HCT116 (cell line): ENCODE measurements at regions not wholly inside any gene's neighbourhood (a gene's known extent, or its start where the extent isn't known, plus 50 kb on each side); places are given as distances from the start of the nearest gene placed in this dataset.
A peak's percentile ranks its signal among the peaks of the same experiment; 100 is the strongest.

Experiments used
- CEBPB ChIP-seq: IDR thresholded peaks from 2 replicates; pipeline ENCODE4 v1.6.1; 2012; ENCODE audit warnings: low read depth
- FOSL1 ChIP-seq: IDR thresholded peaks from 2 replicates; pipeline ENCODE4 v1.6.1; 2012; ENCODE audit warnings: low read depth
- POLR2A ChIP-seq: IDR thresholded peaks from 2 replicates; pipeline ENCODE4 v1.7.0; 2011; ENCODE audit warnings: borderline replicate concordance; ENCODE audit not compliant: insufficient read depth, insufficient read length; ENCODE audit errors: extremely low read depth
- POLR2AphosphoS5 ChIP-seq: IDR thresholded peaks from 2 replicates; pipeline ENCODE4 v1.6.1; 2011; ENCODE audit warnings: mild to moderate bottlenecking, low read depth, low read length, moderate library complexity
- REST ChIP-seq: IDR thresholded peaks from 2 replicates; pipeline ENCODE4 v1.6.1; 2012; ENCODE audit warnings: low read depth
- SP1 ChIP-seq: IDR thresholded peaks from 2 replicates; pipeline ENCODE4 v1.6.1; 2012; ENCODE audit warnings: low read depth
- SRF ChIP-seq: IDR thresholded peaks from 2 replicates; pipeline ENCODE4 v1.6.1; 2012; ENCODE audit warnings: low read depth
- TCF7L2 ChIP-seq: IDR thresholded peaks from 2 replicates; pipeline ENCODE4 v1.7.0; 2011; ENCODE audit warnings: borderline replicate concordance, inconsistent platforms; ENCODE audit not compliant: insufficient read depth, insufficient read length; ENCODE audit errors: extremely low read depth
- YY1 ChIP-seq: IDR thresholded peaks from 2 replicates; pipeline ENCODE4 v1.6.1; 2011; ENCODE audit warnings: low read length, low read depth, moderate library complexity, mild to moderate bottlenecking; ENCODE audit not compliant: insufficient replicate concordance; ENCODE audit errors: extremely low read depth
- TF ChIP-seq, protein P1 (sequence below): IDR thresholded peaks from 2 replicates; pipeline ENCODE4 v1.6.1; 2011; ENCODE audit warnings: mild to moderate bottlenecking, low read length, moderate library complexity; ENCODE audit not compliant: insufficient replicate concordance; ENCODE audit errors: extremely low read depth
- TF ChIP-seq, protein P2 (sequence below): IDR thresholded peaks from 2 replicates; pipeline ENCODE4 v1.6.1; 2012

- TF ChIP-seq, protein P1, sequence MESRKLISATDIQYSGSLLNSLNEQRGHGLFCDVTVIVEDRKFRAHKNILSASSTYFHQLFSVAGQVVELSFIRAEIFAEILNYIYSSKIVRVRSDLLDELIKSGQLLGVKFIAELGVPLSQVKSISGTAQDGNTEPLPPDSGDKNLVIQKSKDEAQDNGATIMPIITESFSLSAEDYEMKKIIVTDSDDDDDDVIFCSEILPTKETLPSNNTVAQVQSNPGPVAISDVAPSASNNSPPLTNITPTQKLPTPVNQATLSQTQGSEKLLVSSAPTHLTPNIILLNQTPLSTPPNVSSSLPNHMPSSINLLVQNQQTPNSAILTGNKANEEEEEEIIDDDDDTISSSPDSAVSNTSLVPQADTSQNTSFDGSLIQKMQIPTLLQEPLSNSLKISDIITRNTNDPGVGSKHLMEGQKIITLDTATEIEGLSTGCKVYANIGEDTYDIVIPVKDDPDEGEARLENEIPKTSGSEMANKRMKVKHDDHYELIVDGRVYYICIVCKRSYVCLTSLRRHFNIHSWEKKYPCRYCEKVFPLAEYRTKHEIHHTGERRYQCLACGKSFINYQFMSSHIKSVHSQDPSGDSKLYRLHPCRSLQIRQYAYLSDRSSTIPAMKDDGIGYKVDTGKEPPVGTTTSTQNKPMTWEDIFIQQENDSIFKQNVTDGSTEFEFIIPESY = no peak
- TF ChIP-seq SP1 = peak; percentile 84
- TF ChIP-seq FOSL1 = peak; percentile 89
- TF ChIP-seq REST = no peak
- TF ChIP-seq CEBPB = peak; percentile 79
- TF ChIP-seq, protein P2, sequence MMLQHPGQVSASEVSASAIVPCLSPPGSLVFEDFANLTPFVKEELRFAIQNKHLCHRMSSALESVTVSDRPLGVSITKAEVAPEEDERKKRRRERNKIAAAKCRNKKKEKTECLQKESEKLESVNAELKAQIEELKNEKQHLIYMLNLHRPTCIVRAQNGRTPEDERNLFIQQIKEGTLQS = no peak
- TF ChIP-seq SRF = 0 out of 2 replicates have a peak, but pooled peaks have one; percentile 39
- peak; percentile 30 for TF ChIP-seq YY1
- no peak for TF ChIP-seq POLR2A
- TF ChIP-seq POLR2AphosphoS5 = peak; percentile 38; the same call in 1 of the 2 replicates
- peak; percentile 93 for TF ChIP-seq TCF7L2
These were observed 308.4 kb downstream of the RPLP1 start (continued) for GRCh38 chr15:69760890-69761568.
